ENCODE measurements at regions not wholly inside any gene's neighbourhood (a gene's known extent, or its start where the extent isn't known, plus 50 kb on each side); places are given as distances from the start of the nearest gene placed in this dataset.

DNA sequence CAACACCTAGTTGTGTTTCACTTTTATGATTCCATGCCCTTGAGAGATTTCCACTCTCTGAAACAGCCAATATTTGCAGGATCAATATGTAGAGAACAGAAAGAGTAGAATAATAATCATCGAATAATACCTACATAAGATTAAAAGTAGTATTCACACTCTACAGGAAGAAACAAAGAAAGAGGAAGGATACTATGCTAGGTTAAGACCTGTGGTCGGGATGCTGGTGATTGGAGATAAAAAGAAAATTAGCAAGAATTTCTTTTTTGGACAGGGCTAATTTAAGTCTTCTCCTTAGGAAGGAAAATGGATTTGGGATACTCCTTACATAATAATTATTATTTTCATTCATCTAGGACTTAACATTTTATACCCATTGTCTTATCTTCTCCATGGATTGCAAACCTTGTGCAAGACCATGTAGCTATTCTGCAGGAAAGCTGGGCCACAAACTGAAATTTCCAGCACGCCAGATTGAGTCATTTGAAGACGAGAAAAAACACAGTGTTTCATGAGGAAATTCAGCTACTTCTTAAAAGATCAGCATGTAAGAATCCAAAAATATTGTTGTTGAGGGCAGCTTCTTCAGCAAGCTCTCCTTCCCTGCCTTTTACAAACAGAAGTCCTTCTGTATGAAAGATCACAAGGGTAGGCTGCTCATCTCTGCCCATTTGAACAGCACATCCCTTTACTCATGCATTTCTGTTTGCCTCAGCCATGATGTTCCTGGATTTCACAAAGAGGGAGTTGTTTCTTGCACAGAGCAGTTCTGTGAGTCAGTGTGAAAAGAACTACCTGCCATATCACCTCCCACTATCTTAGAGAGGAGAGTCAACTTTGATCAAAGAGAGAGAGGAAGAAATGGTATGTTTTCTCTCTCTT, 90.7 kb downstream of the FAM76B start (continued):
- TF ChIP-seq, protein P1, sequence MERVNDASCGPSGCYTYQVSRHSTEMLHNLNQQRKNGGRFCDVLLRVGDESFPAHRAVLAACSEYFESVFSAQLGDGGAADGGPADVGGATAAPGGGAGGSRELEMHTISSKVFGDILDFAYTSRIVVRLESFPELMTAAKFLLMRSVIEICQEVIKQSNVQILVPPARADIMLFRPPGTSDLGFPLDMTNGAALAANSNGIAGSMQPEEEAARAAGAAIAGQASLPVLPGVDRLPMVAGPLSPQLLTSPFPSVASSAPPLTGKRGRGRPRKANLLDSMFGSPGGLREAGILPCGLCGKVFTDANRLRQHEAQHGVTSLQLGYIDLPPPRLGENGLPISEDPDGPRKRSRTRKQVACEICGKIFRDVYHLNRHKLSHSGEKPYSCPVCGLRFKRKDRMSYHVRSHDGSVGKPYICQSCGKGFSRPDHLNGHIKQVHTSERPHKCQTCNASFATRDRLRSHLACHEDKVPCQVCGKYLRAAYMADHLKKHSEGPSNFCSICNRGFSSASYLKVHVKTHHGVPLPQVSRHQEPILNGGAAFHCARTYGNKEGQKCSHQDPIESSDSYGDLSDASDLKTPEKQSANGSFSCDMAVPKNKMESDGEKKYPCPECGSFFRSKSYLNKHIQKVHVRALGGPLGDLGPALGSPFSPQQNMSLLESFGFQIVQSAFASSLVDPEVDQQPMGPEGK (CRISPR knock-in tag; IDR thresholded peaks at IDR 0.05; ENCODE audit: borderline replicate concordance), result no peak
- TF ChIP-seq TOX (CRISPR knock-in tag; IDR thresholded peaks at IDR 0.05; ENCODE audit: borderline replicate concordance) (no peak), ARNTL (CRISPR knock-in tag; IDR thresholded peaks at IDR 0.05; ENCODE audit: borderline replicate concordance, low read depth) (no peak)

DNA sequence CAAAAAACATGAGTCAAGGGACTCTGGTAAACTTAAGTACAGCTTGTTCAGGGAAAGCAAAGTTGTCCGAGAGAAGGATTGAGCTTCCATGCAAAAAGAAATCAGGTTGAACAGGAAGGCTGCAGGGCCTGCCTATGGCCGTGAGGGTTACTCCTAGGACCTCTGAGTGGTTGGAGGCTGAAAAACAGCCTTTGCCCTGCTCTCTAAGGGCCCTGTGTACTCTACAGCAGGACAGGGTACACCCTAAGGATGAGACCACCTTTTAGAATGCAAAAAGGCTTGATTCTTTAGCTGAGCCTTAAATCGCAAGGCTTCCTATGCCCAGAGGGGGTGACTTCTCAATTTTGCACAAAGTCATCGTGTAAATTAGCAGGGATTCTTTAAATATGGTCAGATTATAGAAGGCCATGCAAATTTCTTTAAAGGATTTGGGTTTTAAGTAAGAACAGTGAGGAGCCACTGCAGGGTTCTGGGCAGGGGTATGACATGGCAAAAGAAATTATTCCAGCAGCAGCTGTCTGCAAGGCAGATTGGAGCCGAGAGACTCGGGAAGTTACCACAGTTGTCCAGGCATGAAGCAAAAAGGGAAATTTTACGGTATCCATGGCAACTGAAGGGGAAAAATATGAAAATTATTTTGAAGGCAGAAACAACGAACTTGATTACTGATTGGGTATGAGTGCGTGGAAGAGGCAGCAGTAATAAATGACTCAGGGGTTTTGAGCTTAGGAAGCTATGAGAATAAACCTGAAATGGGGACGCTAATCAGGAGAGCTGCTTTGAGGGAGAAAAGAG, 91.8 kb downstream of the FAM76B start:
- no peak for TF ChIP-seq OSR1 (CRISPR knock-in tag; IDR thresholded peaks at IDR 0.05)
- no peak for TF ChIP-seq ZNF565 (CRISPR knock-in tag; conservative IDR thresholded peaks at IDR 0.05; ENCODE audit: low read depth)
- TF ChIP-seq GLIS3 (CRISPR knock-in tag; IDR thresholded peaks at IDR 0.05), result no peak
- TF ChIP-seq, protein P2, sequence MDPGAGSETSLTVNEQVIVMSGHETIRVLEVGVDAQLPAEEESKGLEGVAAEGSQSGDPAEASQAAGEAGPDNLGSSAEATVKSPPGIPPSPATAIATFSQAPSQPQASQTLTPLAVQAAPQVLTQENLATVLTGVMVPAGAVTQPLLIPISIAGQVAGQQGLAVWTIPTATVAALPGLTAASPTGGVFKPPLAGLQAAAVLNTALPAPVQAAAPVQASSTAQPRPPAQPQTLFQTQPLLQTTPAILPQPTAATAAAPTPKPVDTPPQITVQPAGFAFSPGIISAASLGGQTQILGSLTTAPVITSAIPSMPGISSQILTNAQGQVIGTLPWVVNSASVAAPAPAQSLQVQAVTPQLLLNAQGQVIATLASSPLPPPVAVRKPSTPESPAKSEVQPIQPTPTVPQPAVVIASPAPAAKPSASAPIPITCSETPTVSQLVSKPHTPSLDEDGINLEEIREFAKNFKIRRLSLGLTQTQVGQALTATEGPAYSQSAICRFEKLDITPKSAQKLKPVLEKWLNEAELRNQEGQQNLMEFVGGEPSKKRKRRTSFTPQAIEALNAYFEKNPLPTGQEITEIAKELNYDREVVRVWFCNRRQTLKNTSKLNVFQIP (CRISPR knock-in tag; IDR thresholded peaks at IDR 0.05; ENCODE audit: borderline replicate concordance, low read depth), result no peak
- no peak for TF ChIP-seq ZFP30 (CRISPR knock-in tag; IDR thresholded peaks at IDR 0.05)
- TF ChIP-seq, protein P3, sequence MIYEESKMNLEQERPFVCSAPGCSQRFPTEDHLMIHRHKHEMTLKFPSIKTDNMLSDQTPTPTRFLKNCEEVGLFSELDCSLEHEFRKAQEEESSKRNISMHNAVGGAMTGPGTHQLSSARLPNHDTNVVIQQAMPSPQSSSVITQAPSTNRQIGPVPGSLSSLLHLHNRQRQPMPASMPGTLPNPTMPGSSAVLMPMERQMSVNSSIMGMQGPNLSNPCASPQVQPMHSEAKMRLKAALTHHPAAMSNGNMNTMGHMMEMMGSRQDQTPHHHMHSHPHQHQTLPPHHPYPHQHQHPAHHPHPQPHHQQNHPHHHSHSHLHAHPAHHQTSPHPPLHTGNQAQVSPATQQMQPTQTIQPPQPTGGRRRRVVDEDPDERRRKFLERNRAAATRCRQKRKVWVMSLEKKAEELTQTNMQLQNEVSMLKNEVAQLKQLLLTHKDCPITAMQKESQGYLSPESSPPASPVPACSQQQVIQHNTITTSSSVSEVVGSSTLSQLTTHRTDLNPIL (CRISPR knock-in tag; IDR thresholded peaks at IDR 0.05; ENCODE audit: low read depth), result no peak
- no peak for TF ChIP-seq TOX (CRISPR knock-in tag; IDR thresholded peaks at IDR 0.05; ENCODE audit: borderline replicate concordance)
- no peak for TF ChIP-seq PPARA (CRISPR knock-in tag; IDR thresholded peaks at IDR 0.05; ENCODE audit: borderline replicate concordance)
- no peak for TF ChIP-seq TCF4 (CRISPR knock-in tag; IDR thresholded peaks at IDR 0.05; ENCODE audit: borderline replicate concordance)
- TF ChIP-seq ISL1 (CRISPR knock-in tag; IDR thresholded peaks at IDR 0.05), result no peak
- TF ChIP-seq, protein P4, sequence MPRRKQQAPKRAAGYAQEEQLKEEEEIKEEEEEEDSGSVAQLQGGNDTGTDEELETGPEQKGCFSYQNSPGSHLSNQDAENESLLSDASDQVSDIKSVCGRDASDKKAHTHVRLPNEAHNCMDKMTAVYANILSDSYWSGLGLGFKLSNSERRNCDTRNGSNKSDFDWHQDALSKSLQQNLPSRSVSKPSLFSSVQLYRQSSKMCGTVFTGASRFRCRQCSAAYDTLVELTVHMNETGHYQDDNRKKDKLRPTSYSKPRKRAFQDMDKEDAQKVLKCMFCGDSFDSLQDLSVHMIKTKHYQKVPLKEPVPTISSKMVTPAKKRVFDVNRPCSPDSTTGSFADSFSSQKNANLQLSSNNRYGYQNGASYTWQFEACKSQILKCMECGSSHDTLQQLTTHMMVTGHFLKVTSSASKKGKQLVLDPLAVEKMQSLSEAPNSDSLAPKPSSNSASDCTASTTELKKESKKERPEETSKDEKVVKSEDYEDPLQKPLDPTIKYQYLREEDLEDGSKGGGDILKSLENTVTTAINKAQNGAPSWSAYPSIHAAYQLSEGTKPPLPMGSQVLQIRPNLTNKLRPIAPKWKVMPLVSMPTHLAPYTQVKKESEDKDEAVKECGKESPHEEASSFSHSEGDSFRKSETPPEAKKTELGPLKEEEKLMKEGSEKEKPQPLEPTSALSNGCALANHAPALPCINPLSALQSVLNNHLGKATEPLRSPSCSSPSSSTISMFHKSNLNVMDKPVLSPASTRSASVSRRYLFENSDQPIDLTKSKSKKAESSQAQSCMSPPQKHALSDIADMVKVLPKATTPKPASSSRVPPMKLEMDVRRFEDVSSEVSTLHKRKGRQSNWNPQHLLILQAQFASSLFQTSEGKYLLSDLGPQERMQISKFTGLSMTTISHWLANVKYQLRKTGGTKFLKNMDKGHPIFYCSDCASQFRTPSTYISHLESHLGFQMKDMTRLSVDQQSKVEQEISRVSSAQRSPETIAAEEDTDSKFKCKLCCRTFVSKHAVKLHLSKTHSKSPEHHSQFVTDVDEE (CRISPR knock-in tag; IDR thresholded peaks at IDR 0.05), result no peak
- TF ChIP-seq RARB (CRISPR knock-in tag; IDR thresholded peaks at IDR 0.05), result no peak
- no peak for TF ChIP-seq BACH2 (CRISPR knock-in tag; IDR thresholded peaks at IDR 0.05; ENCODE audit: borderline replicate concordance)
- no peak for TF ChIP-seq ZFP3 (CRISPR knock-in tag; IDR thresholded peaks at IDR 0.05)
- TF ChIP-seq ESRRG (CRISPR knock-in tag; IDR thresholded peaks at IDR 0.05), result no peak
- TF ChIP-seq SNAI2 (CRISPR knock-in tag; IDR thresholded peaks at IDR 0.05), result no peak
- no peak for ATAC-seq

DNA sequence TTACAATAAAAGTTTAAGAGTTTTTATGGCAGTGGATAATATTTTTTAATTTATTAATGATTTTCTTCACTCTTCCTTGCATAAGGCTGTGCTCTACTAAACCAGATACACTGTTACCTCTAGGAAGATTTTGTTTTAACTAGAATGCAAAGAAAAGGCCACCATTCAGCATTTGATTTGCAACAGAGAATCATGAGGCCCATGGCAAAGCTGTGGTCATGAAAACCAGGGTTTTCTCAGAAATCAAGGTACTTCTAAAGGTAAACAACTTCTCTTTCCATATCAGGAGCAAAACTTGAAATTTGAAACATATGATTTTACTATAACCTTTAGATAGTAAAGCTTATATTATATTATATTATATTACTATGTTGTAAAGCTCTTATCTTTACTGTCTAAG, 94.4 kb downstream of the FAM76B start:
- ATAC-seq, result no peak
- TF ChIP-seq, protein P4 (CRISPR knock-in tag; IDR thresholded peaks at IDR 0.05), result no peak
- TF ChIP-seq TOX (CRISPR knock-in tag; IDR thresholded peaks at IDR 0.05; ENCODE audit: borderline replicate concordance) (no peak), CSDC2 (CRISPR knock-in tag; IDR thresholded peaks at IDR 0.05) (no peak), GLIS3 (CRISPR knock-in tag; IDR thresholded peaks at IDR 0.05) (no peak), OSR1 (CRISPR knock-in tag; IDR thresholded peaks at IDR 0.05) (no peak), PPARA (CRISPR knock-in tag; IDR thresholded peaks at IDR 0.05; ENCODE audit: borderline replicate concordance) (no peak), ZFP3 (CRISPR knock-in tag; IDR thresholded peaks at IDR 0.05) (no peak)
- TF ChIP-seq, protein P5, sequence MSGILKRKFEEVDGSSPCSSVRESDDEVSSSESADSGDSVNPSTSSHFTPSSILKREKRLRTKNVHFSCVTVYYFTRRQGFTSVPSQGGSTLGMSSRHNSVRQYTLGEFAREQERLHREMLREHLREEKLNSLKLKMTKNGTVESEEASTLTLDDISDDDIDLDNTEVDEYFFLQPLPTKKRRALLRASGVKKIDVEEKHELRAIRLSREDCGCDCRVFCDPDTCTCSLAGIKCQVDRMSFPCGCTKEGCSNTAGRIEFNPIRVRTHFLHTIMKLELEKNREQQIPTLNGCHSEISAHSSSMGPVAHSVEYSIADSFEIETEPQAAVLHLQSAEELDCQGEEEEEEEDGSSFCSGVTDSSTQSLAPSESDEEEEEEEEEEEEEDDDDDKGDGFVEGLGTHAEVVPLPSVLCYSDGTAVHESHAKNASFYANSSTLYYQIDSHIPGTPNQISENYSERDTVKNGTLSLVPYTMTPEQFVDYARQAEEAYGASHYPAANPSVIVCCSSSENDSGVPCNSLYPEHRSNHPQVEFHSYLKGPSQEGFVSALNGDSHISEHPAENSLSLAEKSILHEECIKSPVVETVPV (CRISPR knock-in tag; IDR thresholded peaks at IDR 0.05), result no peak
- TF ChIP-seq, protein P2 (CRISPR knock-in tag; IDR thresholded peaks at IDR 0.05; ENCODE audit: borderline replicate concordance, low read depth), result no peak

Data from SK-N-SH treated with all-trans-retinoic acid at 6 μM for 48 hours (cell line).